Ectodermal cell (in vitro differentiated cells): ENCODE measurements at regions not wholly inside any gene's neighbourhood (a gene's known extent, or its start where the extent isn't known, plus 50 kb on each side); places are given as distances from the start of the nearest gene placed in this dataset.

Experiments
- H3K27ac ChIP-seq: 2 replicates; pipeline ENCODE4 v1.7.0; 2013; ENCODE audit warnings: mild to moderate bottlenecking, low read depth, low read length; ENCODE audit not compliant: insufficient read depth, poor library complexity, severe bottlenecking
- H3K27me3 ChIP-seq: 2 replicates; pipeline ENCODE4 v1.7.0; 2013; ENCODE audit warnings: mild to moderate bottlenecking, low read length; ENCODE audit not compliant: insufficient read depth, control insufficient read depth, poor library complexity, severe bottlenecking
- H3K36me3 ChIP-seq: one replicate; pipeline ENCODE4 v1.7.0; 2013; ENCODE audit warnings: low read length; ENCODE audit not compliant: control insufficient read depth, insufficient read depth
- H3K4me1 ChIP-seq: one replicate; pipeline ENCODE4 v1.7.0; 2013; ENCODE audit warnings: low read length; ENCODE audit not compliant: control insufficient read depth, insufficient read depth
- H3K4me3 ChIP-seq: 2 replicates; pipeline ENCODE4 v1.7.0; 2013; ENCODE audit warnings: low read depth, low read length, control low read depth; ENCODE audit not compliant: insufficient read depth
- H3K9me3 ChIP-seq: 2 replicates; pipeline ENCODE4 v1.7.0; 2013; ENCODE audit warnings: mild to moderate bottlenecking, low read length, moderate library complexity; ENCODE audit not compliant: control insufficient read depth
- WGBS, 2 experiments: methylation state at CpG; one replicate each; pipeline ENCODE4 v1.1.7; 2013; ENCODE audit warnings: missing lambda C conversion rate in 2 of 2; 5-methylcytosine and 5-hydroxymethylcytosine counted together

- WGBS, 2 experiments, result 89 to 91% methylated on average over 5 of the region's 5 CpGs
- Histone ChIP-seq H3K36me3 (no peaks in the 10 kb centered on the region), H3K9me3 (no peaks in the 10 kb centered on the region), H3K27ac (no peak overlapping the region), H3K4me3 (no peak overlapping the region), H3K4me1 (no peaks in the 10 kb centered on the region), H3K27me3 (no peaks in the 10 kb centered on the region)
Observed at GRCh38 chr11:114820621-114821020, 142.3 kb downstream of the NXPE2 start.

- H3K4me3 ChIP-seq, result no peak overlapping the region
- 85 to 86% methylated on average over 10 to 11 of the region's 11 CpGs for WGBS, 2 experiments
- H3K27me3 ChIP-seq, result no peaks in the 10 kb centered on the region
- H3K4me1 ChIP-seq, result no peaks in the 10 kb centered on the region
- no peaks in the 10 kb centered on the region for H3K9me3 ChIP-seq
- H3K27ac ChIP-seq, result no peak overlapping the region
- H3K36me3 ChIP-seq, result no peaks in the 10 kb centered on the region
Observed at GRCh38 chr11:114821621-114822412, 143.5 kb downstream of the NXPE2 start.

GRCh38 chr11:114826910-114827442 lies 148.6 kb downstream of the NXPE2 start:
- H3K9me3 ChIP-seq, result no peaks in the 10 kb centered on the region
- no peak overlapping the region for H3K4me3 ChIP-seq
- no peaks in the 10 kb centered on the region for H3K4me1 ChIP-seq
- no peak overlapping the region for H3K27ac ChIP-seq
- no peaks in the 10 kb centered on the region for H3K27me3 ChIP-seq
- no peaks in the 10 kb centered on the region for H3K36me3 ChIP-seq
- WGBS, 2 experiments, result 91 to 93% methylated on average over 7 of the region's 7 CpGs

GRCh38 chr11:114827736-114828135 lies 149.4 kb downstream of the NXPE2 start:
- 87 to 91% methylated on average over 3 of the region's 3 CpGs for WGBS, 2 experiments
- Histone ChIP-seq H3K9me3 (no peaks in the 10 kb centered on the region), H3K27me3 (no peaks in the 10 kb centered on the region), H3K4me1 (no peaks in the 10 kb centered on the region), H3K27ac (no peak overlapping the region), H3K36me3 (no peaks in the 10 kb centered on the region), H3K4me3 (no peak overlapping the region)

GRCh38 chr11:114832532-114833125 lies 154.3 kb downstream of the NXPE2 start:
- no peaks in the 10 kb centered on the region for H3K36me3 ChIP-seq
- no peak overlapping the region for H3K4me3 ChIP-seq
- no peaks in the 10 kb centered on the region for H3K9me3 ChIP-seq
- no peak overlapping the region for H3K27ac ChIP-seq
- WGBS, 2 experiments, result 38 to 40% methylated on average over 6 of the region's 6 CpGs
- no peaks in the 10 kb centered on the region for H3K27me3 ChIP-seq
- H3K4me1 ChIP-seq, result no peaks in the 10 kb centered on the region

GRCh38 chr11:114836161-114836560 lies 157.8 kb downstream of the NXPE2 start:
- Histone ChIP-seq H3K4me3 (no peak overlapping the region), H3K4me1 (no peaks in the 10 kb centered on the region), H3K36me3 (no peaks in the 10 kb centered on the region), H3K27ac (no peak overlapping the region), H3K27me3 (no peaks in the 10 kb centered on the region), H3K9me3 (no peaks in the 10 kb centered on the region)
- WGBS, 2 experiments, result 93 to 94% methylated on average over 3 of the region's 3 CpGs

GRCh38 chr11:114844896-114845295 lies 166.6 kb downstream of the NXPE2 start:
- peaks cover 8% of the 10 kb centered on the region for H3K4me1 ChIP-seq
- no peak overlapping the region for H3K27ac ChIP-seq
- H3K27me3 ChIP-seq, result no peaks in the 10 kb centered on the region
- H3K36me3 ChIP-seq, result no peaks in the 10 kb centered on the region
- no peaks in the 10 kb centered on the region for H3K9me3 ChIP-seq
- no peak overlapping the region for H3K4me3 ChIP-seq
- 93 to 100% methylated on average over 1 of the region's 1 CpG for WGBS, 2 experiments

GRCh38 chr11:114845766-114846415 lies 167.6 kb downstream of the NXPE2 start:
- no peak overlapping the region for H3K27ac ChIP-seq
- WGBS, 2 experiments, result 92 to 93% methylated on average over 4 of the region's 4 CpGs
- H3K36me3 ChIP-seq, result no peaks in the 10 kb centered on the region
- H3K4me3 ChIP-seq, result no peak overlapping the region
- H3K9me3 ChIP-seq, result no peaks in the 10 kb centered on the region
- peaks cover 8% of the 10 kb centered on the region for H3K4me1 ChIP-seq
- no peaks in the 10 kb centered on the region for H3K27me3 ChIP-seq

GRCh38 chr11:114846416-114846791 lies 168.1 kb downstream of the NXPE2 start:
- 85% methylated on average over 3 of the region's 3 CpGs for WGBS, 2 experiments
- Histone ChIP-seq H3K4me1 (peaks cover 8% of the 10 kb centered on the region), H3K27me3 (no peaks in the 10 kb centered on the region), H3K9me3 (no peaks in the 10 kb centered on the region), H3K27ac (no peak overlapping the region), H3K36me3 (no peaks in the 10 kb centered on the region), H3K4me3 (no peak overlapping the region)

- WGBS, 2 experiments, result 41 to 45% methylated on average over 7 of the region's 7 CpGs
- Histone ChIP-seq H3K4me1 (peaks cover 8% of the 10 kb centered on the region), H3K36me3 (no peaks in the 10 kb centered on the region), H3K27ac (peak overlapping the region; percentile 3), H3K4me3 (no peak overlapping the region), H3K27me3 (no peaks in the 10 kb centered on the region), H3K9me3 (no peaks in the 10 kb centered on the region)
Observed at GRCh38 chr11:114847306-114847975, 169.1 kb downstream of the NXPE2 start.
